WTC11 (cell line): ENCODE measurements at regions not wholly inside any gene's neighbourhood (a gene's known extent, or its start where the extent isn't known, plus 50 kb on each side); places are given as distances from the start of the nearest gene placed in this dataset.

Experiments used
- ATAC-seq: fragments of 200-7000 bp; cut with Tn5 transposase; 2 replicates; pipeline ENCODE4 v1.10.0; 2021; ENCODE audit warnings: mild to moderate bottlenecking, moderate library complexity
- CTCF ChIA-PET: fragments of 300-600 bp; sonication (Branson Sonifier 250); formaldehyde crosslinking; loops from one replicate; lab custom pipeline; 2021; ENCODE audit warnings: antibody characterized with exemption; lab: Charles Lee
- POLR2A ChIA-PET: fragments of 350-600 bp; sonication (Branson Sonifier 250); formaldehyde crosslinking; loops from one replicate; lab custom pipeline; 2021; ENCODE audit warnings: antibody characterized with exemption; lab: Charles Lee
- DNase-seq: peaks from one replicate; pipeline ENCODE4 v3.0.0; 2021; ENCODE audit warnings: low spot score
- H3K27ac Mint-ChIP-seq: 2 replicates; pipeline ENCODE4 v1.8.0; 2021; ENCODE audit warnings: mixed read lengths
- H3K27me3 Mint-ChIP-seq: 2 replicates; pipeline ENCODE4 v1.8.0; 2021; ENCODE audit warnings: low read depth, mild to moderate bottlenecking, moderate library complexity, mixed read lengths
- H3K36me3 Mint-ChIP-seq: 2 replicates; pipeline ENCODE4 v1.8.0; 2021; ENCODE audit warnings: mixed read lengths
- H3K4me1 Mint-ChIP-seq: 2 replicates; pipeline ENCODE4 v1.8.0; 2022; ENCODE audit warnings: mixed read lengths
- H3K4me3 Mint-ChIP-seq: 2 replicates; pipeline ENCODE4 v1.8.0; 2021; ENCODE audit warnings: mild to moderate bottlenecking, moderate library complexity, mixed read lengths
- H3K9me3 Mint-ChIP-seq: 2 replicates; pipeline ENCODE4 v1.8.0; 2021; ENCODE audit warnings: mixed read lengths
- ATF1 ChIP-seq: sonication (generic); formaldehyde crosslinking; IDR thresholded peaks from 2 replicates; pipeline ENCODE4 v1.8.1; 2023; ENCODE audit warnings: mild to moderate bottlenecking, moderate library complexity, missing genetic modification reagents
- ATF3 ChIP-seq: sonication (generic); formaldehyde crosslinking; conservative IDR thresholded peaks from 2 replicates; pipeline ENCODE4 v1.8.1; 2022; ENCODE audit warnings: mild to moderate bottlenecking, missing genetic modification reagents
- CREM ChIP-seq: sonication (generic); formaldehyde crosslinking; IDR thresholded peaks from 2 replicates; pipeline ENCODE4 v1.8.1; 2022; ENCODE audit warnings: mild to moderate bottlenecking, missing genetic modification reagents, moderate library complexity
- JAZF1 ChIP-seq: fragments of 250-450 bp; sonication (Bioruptor Pico); IDR thresholded peaks from 2 replicates; pipeline ENCODE4 v1.9.0; 2021; ENCODE audit warnings: moderate library complexity, mild to moderate bottlenecking, inconsistent platforms
- KAT7 ChIP-seq: sonication (generic); formaldehyde crosslinking; IDR thresholded peaks from 2 replicates; pipeline ENCODE4 v1.8.1; 2023; ENCODE audit warnings: missing genetic modification reagents, mild to moderate bottlenecking, borderline replicate concordance
- PRDM15 ChIP-seq: sonication (generic); formaldehyde crosslinking; IDR thresholded peaks from 2 replicates; pipeline ENCODE4 v1.8.0; 2022; ENCODE audit warnings: missing genetic modification reagents
- ZNF532 ChIP-seq: fragments of 250-450 bp; sonication (Bioruptor Pico); IDR thresholded peaks from 2 replicates; pipeline ENCODE4 v1.9.0; 2021; ENCODE audit warnings: mild to moderate bottlenecking, borderline replicate concordance
- TF ChIP-seq, protein P1 (sequence below): sonication (generic); formaldehyde crosslinking; IDR thresholded peaks from 2 replicates; pipeline ENCODE4 v1.8.0; 2023; ENCODE audit warnings: mild to moderate bottlenecking, missing genetic modification reagents
- TF ChIP-seq, protein P2 (sequence below): sonication (generic); formaldehyde crosslinking; IDR thresholded peaks from 2 replicates; pipeline ENCODE4 v1.8.1; 2023; ENCODE audit warnings: mild to moderate bottlenecking, moderate library complexity, missing genetic modification reagents
- TF ChIP-seq, protein P3 (sequence below): fragments of 250-450 bp; sonication (Bioruptor Pico); IDR thresholded peaks from 2 replicates; pipeline ENCODE4 v2.1.2; 2022; ENCODE audit warnings: mild to moderate bottlenecking, moderate library complexity
- TF ChIP-seq, protein P4 (sequence below): sonication (generic); formaldehyde crosslinking; IDR thresholded peaks from 2 replicates; pipeline ENCODE4 v1.8.0; 2022; ENCODE audit warnings: mild to moderate bottlenecking, missing genetic modification reagents
- TF ChIP-seq, protein P5 (sequence below): sonication (generic); formaldehyde crosslinking; IDR thresholded peaks from 2 replicates; pipeline ENCODE4 v1.8.1; 2022; ENCODE audit warnings: mild to moderate bottlenecking, missing genetic modification reagents, moderate library complexity, borderline replicate concordance
- TF ChIP-seq, protein P6 (sequence below): sonication (generic); formaldehyde crosslinking; conservative IDR thresholded peaks from 2 replicates; pipeline ENCODE4 v1.8.1; 2023; ENCODE audit warnings: mild to moderate bottlenecking, low read depth, missing genetic modification reagents, moderate library complexity

DNA sequence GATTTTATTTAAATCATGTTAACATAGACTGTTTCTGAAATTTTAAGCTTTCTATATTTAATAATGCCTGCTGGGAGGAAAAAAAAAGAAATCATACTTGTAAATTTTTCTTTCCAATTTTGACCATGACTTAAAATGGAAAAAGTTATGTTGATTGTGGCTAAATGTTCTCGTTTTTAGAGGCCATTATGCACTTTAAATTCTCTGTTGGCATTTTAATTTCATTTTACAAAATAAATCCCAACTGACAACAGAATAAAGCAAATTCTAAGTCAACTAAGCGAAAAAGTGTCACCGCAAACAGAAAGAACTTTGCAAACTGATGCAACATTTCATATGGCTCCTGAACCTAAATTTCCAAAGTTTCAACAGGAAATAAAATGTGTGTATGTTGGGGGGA is 74.8 kb upstream of the G2E3 start:
- ChIA-PET CTCF (interaction anchor here (2.0 kb wide), 1 partner anchor 213 kb away, joined by 4 read pairs; no protein-coding TSS in a partner anchor), POLR2A (no interaction called here)
- Mint-ChIP-seq H3K9me3 (peaks cover 20% of the 10 kb centered on the region), H3K27ac (peak overlapping the region; percentile 8; the same call in 1 of the 2 replicates), H3K4me1 (peaks cover 42% of the 10 kb centered on the region), H3K36me3 (peaks cover 17% of the 10 kb centered on the region), H3K27me3 (no peaks in the 10 kb centered on the region), H3K4me3 (no peak overlapping the region)
- TF ChIP-seq, protein P1, sequence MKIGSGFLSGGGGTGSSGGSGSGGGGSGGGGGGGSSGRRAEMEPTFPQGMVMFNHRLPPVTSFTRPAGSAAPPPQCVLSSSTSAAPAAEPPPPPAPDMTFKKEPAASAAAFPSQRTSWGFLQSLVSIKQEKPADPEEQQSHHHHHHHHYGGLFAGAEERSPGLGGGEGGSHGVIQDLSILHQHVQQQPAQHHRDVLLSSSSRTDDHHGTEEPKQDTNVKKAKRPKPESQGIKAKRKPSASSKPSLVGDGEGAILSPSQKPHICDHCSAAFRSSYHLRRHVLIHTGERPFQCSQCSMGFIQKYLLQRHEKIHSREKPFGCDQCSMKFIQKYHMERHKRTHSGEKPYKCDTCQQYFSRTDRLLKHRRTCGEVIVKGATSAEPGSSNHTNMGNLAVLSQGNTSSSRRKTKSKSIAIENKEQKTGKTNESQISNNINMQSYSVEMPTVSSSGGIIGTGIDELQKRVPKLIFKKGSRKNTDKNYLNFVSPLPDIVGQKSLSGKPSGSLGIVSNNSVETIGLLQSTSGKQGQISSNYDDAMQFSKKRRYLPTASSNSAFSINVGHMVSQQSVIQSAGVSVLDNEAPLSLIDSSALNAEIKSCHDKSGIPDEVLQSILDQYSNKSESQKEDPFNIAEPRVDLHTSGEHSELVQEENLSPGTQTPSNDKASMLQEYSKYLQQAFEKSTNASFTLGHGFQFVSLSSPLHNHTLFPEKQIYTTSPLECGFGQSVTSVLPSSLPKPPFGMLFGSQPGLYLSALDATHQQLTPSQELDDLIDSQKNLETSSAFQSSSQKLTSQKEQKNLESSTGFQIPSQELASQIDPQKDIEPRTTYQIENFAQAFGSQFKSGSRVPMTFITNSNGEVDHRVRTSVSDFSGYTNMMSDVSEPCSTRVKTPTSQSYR = no peak
- TF ChIP-seq, protein P2, sequence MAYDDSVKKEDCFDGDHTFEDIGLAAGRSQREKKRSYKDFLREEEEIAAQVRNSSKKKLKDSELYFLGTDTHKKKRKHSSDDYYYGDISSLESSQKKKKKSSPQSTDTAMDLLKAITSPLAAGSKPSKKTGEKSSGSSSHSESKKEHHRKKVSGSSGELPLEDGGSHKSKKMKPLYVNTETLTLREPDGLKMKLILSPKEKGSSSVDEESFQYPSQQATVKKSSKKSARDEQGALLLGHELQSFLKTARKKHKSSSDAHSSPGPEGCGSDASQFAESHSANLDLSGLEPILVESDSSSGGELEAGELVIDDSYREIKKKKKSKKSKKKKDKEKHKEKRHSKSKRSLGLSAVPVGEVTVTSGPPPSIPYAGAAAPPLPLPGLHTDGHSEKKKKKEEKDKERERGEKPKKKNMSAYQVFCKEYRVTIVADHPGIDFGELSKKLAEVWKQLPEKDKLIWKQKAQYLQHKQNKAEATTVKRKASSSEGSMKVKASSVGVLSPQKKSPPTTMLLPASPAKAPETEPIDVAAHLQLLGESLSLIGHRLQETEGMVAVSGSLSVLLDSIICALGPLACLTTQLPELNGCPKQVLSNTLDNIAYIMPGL (CRISPR knock-in tag) = no peak
- TF ChIP-seq PRDM15 = no peak
- TF ChIP-seq, protein P3, sequence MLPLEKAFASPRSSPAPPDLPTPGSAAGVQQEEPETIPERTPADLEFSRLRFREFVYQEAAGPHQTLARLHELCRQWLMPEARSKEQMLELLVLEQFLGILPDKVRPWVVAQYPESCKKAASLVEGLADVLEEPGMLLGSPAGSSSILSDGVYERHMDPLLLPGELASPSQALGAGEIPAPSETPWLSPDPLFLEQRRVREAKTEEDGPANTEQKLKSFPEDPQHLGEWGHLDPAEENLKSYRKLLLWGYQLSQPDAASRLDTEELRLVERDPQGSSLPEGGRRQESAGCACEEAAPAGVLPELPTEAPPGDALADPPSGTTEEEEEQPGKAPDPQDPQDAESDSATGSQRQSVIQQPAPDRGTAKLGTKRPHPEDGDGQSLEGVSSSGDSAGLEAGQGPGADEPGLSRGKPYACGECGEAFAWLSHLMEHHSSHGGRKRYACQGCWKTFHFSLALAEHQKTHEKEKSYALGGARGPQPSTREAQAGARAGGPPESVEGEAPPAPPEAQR (CRISPR knock-in tag) = no peak
- TF ChIP-seq ATF1 = no peak
- TF ChIP-seq CREM (CRISPR knock-in tag) = no peak
- TF ChIP-seq KAT7 (CRISPR knock-in tag) = no peak
- TF ChIP-seq, protein P4, sequence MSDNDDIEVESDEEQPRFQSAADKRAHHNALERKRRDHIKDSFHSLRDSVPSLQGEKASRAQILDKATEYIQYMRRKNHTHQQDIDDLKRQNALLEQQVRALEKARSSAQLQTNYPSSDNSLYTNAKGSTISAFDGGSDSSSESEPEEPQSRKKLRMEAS = no peak
- no peak for TF ChIP-seq JAZF1 (CRISPR knock-in tag)
- no peak for TF ChIP-seq ATF3 (CRISPR knock-in tag)
- no peak for TF ChIP-seq ZNF532 (CRISPR knock-in tag)
- TF ChIP-seq, protein P5, sequence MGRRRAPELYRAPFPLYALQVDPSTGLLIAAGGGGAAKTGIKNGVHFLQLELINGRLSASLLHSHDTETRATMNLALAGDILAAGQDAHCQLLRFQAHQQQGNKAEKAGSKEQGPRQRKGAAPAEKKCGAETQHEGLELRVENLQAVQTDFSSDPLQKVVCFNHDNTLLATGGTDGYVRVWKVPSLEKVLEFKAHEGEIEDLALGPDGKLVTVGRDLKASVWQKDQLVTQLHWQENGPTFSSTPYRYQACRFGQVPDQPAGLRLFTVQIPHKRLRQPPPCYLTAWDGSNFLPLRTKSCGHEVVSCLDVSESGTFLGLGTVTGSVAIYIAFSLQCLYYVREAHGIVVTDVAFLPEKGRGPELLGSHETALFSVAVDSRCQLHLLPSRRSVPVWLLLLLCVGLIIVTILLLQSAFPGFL = no peak
- TF ChIP-seq, protein P6, sequence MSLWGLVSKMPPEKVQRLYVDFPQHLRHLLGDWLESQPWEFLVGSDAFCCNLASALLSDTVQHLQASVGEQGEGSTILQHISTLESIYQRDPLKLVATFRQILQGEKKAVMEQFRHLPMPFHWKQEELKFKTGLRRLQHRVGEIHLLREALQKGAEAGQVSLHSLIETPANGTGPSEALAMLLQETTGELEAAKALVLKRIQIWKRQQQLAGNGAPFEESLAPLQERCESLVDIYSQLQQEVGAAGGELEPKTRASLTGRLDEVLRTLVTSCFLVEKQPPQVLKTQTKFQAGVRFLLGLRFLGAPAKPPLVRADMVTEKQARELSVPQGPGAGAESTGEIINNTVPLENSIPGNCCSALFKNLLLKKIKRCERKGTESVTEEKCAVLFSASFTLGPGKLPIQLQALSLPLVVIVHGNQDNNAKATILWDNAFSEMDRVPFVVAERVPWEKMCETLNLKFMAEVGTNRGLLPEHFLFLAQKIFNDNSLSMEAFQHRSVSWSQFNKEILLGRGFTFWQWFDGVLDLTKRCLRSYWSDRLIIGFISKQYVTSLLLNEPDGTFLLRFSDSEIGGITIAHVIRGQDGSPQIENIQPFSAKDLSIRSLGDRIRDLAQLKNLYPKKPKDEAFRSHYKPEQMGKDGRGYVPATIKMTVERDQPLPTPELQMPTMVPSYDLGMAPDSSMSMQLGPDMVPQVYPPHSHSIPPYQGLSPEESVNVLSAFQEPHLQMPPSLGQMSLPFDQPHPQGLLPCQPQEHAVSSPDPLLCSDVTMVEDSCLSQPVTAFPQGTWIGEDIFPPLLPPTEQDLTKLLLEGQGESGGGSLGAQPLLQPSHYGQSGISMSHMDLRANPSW (CRISPR knock-in tag) = no peak
- ATAC-seq (no peak), DNase-seq (no peak)
